T-helper 17 cell (primary cell): ENCODE measurements at regions not wholly inside any gene's neighbourhood (a gene's known extent, or its start where the extent isn't known, plus 50 kb on each side); places are given as distances from the start of the nearest gene placed in this dataset.
A peak's percentile ranks its signal among the peaks of the same experiment; 100 is the strongest.

Source experiments
- ATAC-seq: fragments of 150-1000 bp; cut with Tn5 transposase; 2 replicates; pipeline ENCODE4 v1.10.0; 2021; ENCODE audit warnings: mild to moderate bottlenecking, moderate library complexity
- DNase-seq, 3 donors: peaks; one replicate each; pipeline versions ENCODE4 v3.0.0 to v3.0.0-alpha.2; 2020 to 2021
- H3K9me3 ChIP-seq: one replicate; pipeline ENCODE4 v1.7.0; 2013; ENCODE audit warnings: low read length, mild to moderate bottlenecking; ENCODE audit not compliant: control insufficient read depth, poor library complexity, severe bottlenecking
- H3K27ac Mint-ChIP-seq: one replicate; pipeline ENCODE4 v1.8.0; 2022; ENCODE audit warnings: mild to moderate bottlenecking, moderate library complexity, mixed read lengths
- H3K27me3 Mint-ChIP-seq: one replicate; pipeline ENCODE4 v1.8.0; 2022; ENCODE audit warnings: mixed read lengths
- H3K36me3 Mint-ChIP-seq: one replicate; pipeline ENCODE4 v1.8.0; 2022; ENCODE audit warnings: low read depth, mixed read lengths
- H3K4me1 Mint-ChIP-seq: one replicate; pipeline ENCODE4 v1.8.0; 2022; ENCODE audit warnings: mild to moderate bottlenecking, mixed read lengths
- H3K4me3 Mint-ChIP-seq: one replicate; pipeline ENCODE4 v1.8.0; 2022; ENCODE audit warnings: mild to moderate bottlenecking, moderate library complexity, mixed read lengths

DNA sequence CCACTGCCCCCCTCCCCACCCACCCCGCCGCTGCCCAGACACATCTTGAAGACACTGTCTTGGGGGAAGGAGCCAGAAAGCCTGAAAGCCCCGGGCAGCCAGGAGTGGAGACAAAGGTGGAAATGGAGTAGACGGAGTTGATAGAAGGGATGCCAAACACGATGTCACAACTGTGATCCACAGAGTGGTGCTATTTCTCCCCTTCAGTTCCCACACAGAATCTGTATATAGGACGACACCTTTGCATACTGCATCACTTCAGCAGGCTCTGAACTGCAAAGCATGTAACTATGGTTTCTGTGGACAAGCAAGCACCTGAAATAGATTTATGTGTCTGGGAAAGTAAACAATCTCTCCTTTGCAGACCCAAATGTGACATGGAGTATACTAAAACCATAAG lies 56.4 kb upstream of the F13A1 start:
- DNase-seq (no peak), ATAC-seq (no peak)
- no peak overlapping the region for H3K4me3 Mint-ChIP-seq
- peaks cover 14% of the 10 kb centered on the region for H3K27me3 Mint-ChIP-seq
- no peaks in the 10 kb centered on the region for H3K4me1 Mint-ChIP-seq
- no peak overlapping the region for H3K27ac Mint-ChIP-seq
- H3K9me3 ChIP-seq, result no peaks in the 10 kb centered on the region
- H3K36me3 Mint-ChIP-seq, result no peaks in the 10 kb centered on the region

- Mint-ChIP-seq H3K4me1 (no peaks in the 10 kb centered on the region), H3K27me3 (peaks cover 14% of the 10 kb centered on the region), H3K36me3 (no peaks in the 10 kb centered on the region), H3K4me3 (no peak overlapping the region), H3K27ac (no peak overlapping the region)
- H3K9me3 ChIP-seq, result no peaks in the 10 kb centered on the region
- DNase-seq (no peak), ATAC-seq (no peak)
These were observed 57.2 kb upstream of the F13A1 start for GRCh38 chr6:6377621-6378020.

DNA sequence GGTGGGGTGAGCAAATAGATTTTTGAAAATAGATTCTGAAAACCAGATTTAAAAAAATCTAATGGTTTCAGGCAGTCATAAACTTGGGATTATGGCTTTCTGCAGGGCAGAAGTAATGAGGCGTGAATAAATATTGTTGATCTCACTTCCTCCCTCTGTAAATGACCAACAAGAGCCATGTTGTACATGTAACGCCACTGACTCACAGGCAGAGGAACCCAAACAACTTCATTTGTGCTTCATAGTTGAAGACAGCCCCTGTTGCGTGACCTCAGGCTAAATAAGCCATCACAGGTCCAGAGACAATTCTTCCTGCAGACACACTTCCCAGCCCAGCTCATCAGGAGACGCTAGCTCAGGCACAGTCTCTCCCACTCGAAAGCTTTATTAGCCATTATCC lies 59.1 kb upstream of the F13A1 start:
- Mint-ChIP-seq H3K4me1 (no peaks in the 10 kb centered on the region), H3K27me3 (peaks cover 14% of the 10 kb centered on the region), H3K4me3 (no peak overlapping the region), H3K36me3 (no peaks in the 10 kb centered on the region), H3K27ac (no peak overlapping the region)
- ATAC-seq (no peak), DNase-seq (no peak)
- H3K9me3 ChIP-seq, result no peaks in the 10 kb centered on the region

- H3K27me3 Mint-ChIP-seq, result peaks cover 27% of the 10 kb centered on the region
- no peak overlapping the region for H3K27ac Mint-ChIP-seq
- H3K9me3 ChIP-seq, result no peaks in the 10 kb centered on the region
- ATAC-seq (no peak), DNase-seq (no peak)
- H3K36me3 Mint-ChIP-seq, result no peaks in the 10 kb centered on the region
- H3K4me3 Mint-ChIP-seq, result no peak overlapping the region
- H3K4me1 Mint-ChIP-seq, result no peaks in the 10 kb centered on the region
These were observed 64.1 kb upstream of the F13A1 start for GRCh38 chr6:6384520-6384919.

DNA sequence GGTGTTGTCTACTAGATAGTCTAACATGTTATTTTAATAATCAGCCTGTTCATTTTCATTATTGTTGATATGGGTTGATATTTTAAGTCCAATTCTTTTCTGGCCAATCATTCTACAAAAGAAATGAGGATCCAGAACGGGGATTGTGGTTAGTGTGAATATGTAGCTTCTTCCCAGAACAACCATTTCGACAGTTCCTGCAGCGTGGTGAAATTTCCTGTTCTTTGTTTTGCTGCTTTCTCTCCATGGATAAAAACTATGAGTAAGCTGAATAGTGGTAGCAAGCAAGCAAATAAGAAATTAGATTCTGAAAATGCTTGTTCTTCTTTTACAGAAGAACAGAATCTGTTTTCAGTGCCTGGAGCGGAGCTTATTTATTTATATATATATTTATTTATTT lies 65.5 kb upstream of the F13A1 start:
- Mint-ChIP-seq H3K27me3 (peaks cover 22% of the 10 kb centered on the region), H3K27ac (no peak overlapping the region), H3K4me1 (no peaks in the 10 kb centered on the region), H3K36me3 (no peaks in the 10 kb centered on the region), H3K4me3 (no peak overlapping the region)
- ATAC-seq, result no peak
- DNase-seq, result no peak
- H3K9me3 ChIP-seq, result no peaks in the 10 kb centered on the region

DNA sequence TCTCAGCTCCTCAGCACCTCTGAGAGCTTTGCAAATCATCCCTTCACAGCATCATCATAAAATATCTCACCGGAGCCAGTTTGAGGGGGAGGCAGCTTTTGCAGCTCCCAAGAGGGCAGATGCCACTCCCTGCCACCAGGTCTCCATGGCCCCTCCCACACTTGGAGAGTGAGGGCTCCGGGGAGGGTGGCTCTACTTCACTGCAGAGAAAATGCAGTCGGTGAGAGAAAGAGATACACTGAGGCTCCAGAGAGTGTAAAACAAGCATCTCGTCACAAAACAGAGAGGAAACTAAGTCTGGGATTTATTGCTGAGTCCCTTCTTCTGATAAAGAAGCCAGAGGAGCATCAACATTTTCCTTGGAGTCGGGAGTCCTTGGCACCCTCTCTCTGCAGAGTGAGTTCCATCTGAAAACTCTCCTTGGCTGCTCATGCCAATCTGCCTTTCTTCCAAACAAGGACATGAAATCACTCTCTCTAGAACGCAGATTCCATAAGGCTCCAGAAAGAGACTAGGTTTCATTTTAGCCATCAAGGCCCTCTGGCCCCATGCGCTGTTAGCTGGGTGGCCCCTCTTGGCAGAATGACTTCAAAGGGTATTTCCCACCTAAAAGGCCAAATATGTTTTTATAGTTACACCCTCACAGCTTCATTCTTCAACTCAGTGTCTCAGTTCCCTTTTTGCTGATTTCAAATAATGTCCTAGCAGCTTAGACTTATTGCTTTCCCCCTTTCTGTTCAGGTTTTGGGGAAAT lies 70.6 kb upstream of the F13A1 start:
- H3K27ac Mint-ChIP-seq, result no peak overlapping the region

GRCh38 chr6:6392214-6393068 lies 72.0 kb upstream of the F13A1 start:
- no peak overlapping the region for H3K27ac Mint-ChIP-seq
- no peak for DNase-seq
- H3K4me1 Mint-ChIP-seq, result peaks cover 2% of the 10 kb centered on the region
- H3K27me3 Mint-ChIP-seq, result peaks cover 48% of the 10 kb centered on the region
- no peak overlapping the region for H3K4me3 Mint-ChIP-seq
- no peak for ATAC-seq
- peaks cover 2% of the 10 kb centered on the region for H3K36me3 Mint-ChIP-seq
- H3K9me3 ChIP-seq, result no peaks in the 10 kb centered on the region

More for the DNA sequence above, 70.6 kb upstream of the F13A1 start:
- no peaks in the 10 kb centered on the region for H3K9me3 ChIP-seq
- DNase-seq (no peak), ATAC-seq (peak; percentile 60)
- Mint-ChIP-seq H3K4me3 (no peak overlapping the region), H3K27me3 (peaks cover 37% of the 10 kb centered on the region), H3K36me3 (peaks cover 2% of the 10 kb centered on the region), H3K4me1 (peaks cover 2% of the 10 kb centered on the region)

GRCh38 chr6:6393069-6393529 lies 72.6 kb upstream of the F13A1 start:
- H3K36me3 Mint-ChIP-seq, result peaks cover 2% of the 10 kb centered on the region

GRCh38 chr6:6395581-6396197 lies 75.2 kb upstream of the F13A1 start:
- ATAC-seq (no peak), DNase-seq (no peak)
- no peak overlapping the region for H3K27ac Mint-ChIP-seq
- no peaks in the 10 kb centered on the region for H3K9me3 ChIP-seq
- H3K27me3 Mint-ChIP-seq, result peaks cover 46% of the 10 kb centered on the region
- peaks cover 2% of the 10 kb centered on the region for H3K4me1 Mint-ChIP-seq
- peaks cover 2% of the 10 kb centered on the region for H3K36me3 Mint-ChIP-seq
- H3K4me3 Mint-ChIP-seq, result no peak overlapping the region

More at GRCh38 chr6:6393069-6393529, 72.6 kb upstream of the F13A1 start:
- DNase-seq (no peak), ATAC-seq (no peak)
- no peaks in the 10 kb centered on the region for H3K9me3 ChIP-seq
- Mint-ChIP-seq H3K4me1 (peaks cover 2% of the 10 kb centered on the region), H3K4me3 (no peak overlapping the region), H3K27me3 (peaks cover 48% of the 10 kb centered on the region), H3K27ac (no peak overlapping the region)

DNA sequence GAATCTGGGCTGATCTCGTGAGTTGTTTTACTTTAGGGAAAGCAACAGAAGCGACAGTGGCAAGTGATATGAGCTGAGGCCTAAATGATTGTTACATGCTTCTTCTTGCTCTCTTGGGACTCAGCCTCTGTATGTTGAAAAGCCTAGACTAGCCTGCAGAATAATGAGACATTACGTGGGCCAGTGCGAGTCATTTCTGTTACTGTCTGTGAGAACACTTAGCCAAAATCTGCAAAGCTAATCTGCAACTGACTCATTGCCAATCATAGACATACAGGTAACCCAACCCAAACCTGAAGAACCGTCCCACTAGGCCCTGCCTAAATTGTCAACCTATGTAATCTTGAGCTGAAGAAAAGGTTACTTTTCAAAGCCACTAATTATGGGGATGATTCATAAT lies 77.4 kb upstream of the F13A1 start:
- ATAC-seq, result no peak
- no peak for DNase-seq
- H3K27ac Mint-ChIP-seq, result no peak overlapping the region

DNA sequence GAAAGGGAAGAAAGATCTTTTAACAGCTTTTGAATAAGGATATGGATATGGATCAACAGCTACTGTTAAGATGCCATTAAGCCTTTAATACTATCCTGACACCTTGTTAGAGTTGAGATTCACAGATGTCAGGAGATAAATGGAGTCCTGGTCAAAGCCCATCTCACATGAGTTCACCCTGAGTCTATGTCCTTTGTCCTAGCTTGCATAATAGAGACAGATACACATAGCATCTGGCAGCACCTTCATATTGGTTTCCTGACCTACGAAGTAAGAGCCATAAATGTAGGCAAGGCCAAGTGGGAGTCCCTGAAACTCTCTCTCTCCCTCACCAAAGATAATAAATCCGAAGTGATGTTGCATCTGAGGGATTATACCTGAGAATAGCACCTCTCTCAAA lies 79.1 kb upstream of the F13A1 start:
- no peaks in the 10 kb centered on the region for H3K36me3 Mint-ChIP-seq
- no peak for ATAC-seq

More for the DNA sequence above, 77.4 kb upstream of the F13A1 start:
- Mint-ChIP-seq H3K27me3 (peaks cover 46% of the 10 kb centered on the region), H3K36me3 (peaks cover 2% of the 10 kb centered on the region), H3K4me1 (peaks cover 2% of the 10 kb centered on the region), H3K4me3 (no peak overlapping the region)
- H3K9me3 ChIP-seq, result no peaks in the 10 kb centered on the region

DNA sequence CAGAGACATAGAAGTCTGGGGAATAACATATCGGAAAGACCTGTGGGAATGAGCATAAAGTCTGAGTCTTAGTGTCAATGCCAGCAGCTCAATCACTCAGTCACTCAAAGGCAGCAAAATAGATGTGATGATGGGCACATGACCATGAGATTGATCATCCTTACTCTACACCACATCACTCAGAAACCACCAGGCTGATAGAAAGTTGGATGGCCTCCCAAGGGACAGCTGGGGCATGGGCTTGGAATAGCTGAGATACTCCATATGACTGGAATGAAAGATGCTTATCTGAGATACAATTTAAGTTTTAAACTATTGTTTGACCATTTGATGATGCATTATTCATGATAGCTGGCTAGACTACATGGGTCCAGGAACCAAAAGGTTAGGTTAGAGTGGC lies 80.9 kb upstream of the F13A1 start:
- Mint-ChIP-seq H3K36me3 (no peaks in the 10 kb centered on the region), H3K4me3 (no peak overlapping the region), H3K4me1 (no peaks in the 10 kb centered on the region), H3K27ac (no peak overlapping the region), H3K27me3 (peaks cover 27% of the 10 kb centered on the region)
- H3K9me3 ChIP-seq, result no peaks in the 10 kb centered on the region
- ATAC-seq (no peak), DNase-seq (no peak)

More for the DNA sequence above, 79.1 kb upstream of the F13A1 start:
- no peak for DNase-seq
- no peak overlapping the region for H3K4me3 Mint-ChIP-seq
- H3K9me3 ChIP-seq, result no peaks in the 10 kb centered on the region
- peaks cover 36% of the 10 kb centered on the region for H3K27me3 Mint-ChIP-seq
- peaks cover under 1% of the 10 kb centered on the region for H3K4me1 Mint-ChIP-seq
- H3K27ac Mint-ChIP-seq, result no peak overlapping the region

GRCh38 chr6:6402006-6402405 lies 81.5 kb upstream of the F13A1 start:
- H3K27ac Mint-ChIP-seq, result no peak overlapping the region
- peaks cover 21% of the 10 kb centered on the region for H3K27me3 Mint-ChIP-seq

More at GRCh38 chr6:6402006-6402405, 81.5 kb upstream of the F13A1 start:
- Mint-ChIP-seq H3K36me3 (no peaks in the 10 kb centered on the region), H3K4me1 (no peaks in the 10 kb centered on the region), H3K4me3 (no peak overlapping the region)
- no peaks in the 10 kb centered on the region for H3K9me3 ChIP-seq
- DNase-seq (no peak), ATAC-seq (no peak)
